ENCODE measurements at regions not wholly inside any gene's neighbourhood (a gene's known extent, or its start where the extent isn't known, plus 50 kb on each side); places are given as distances from the start of the nearest gene placed in this dataset.

DNA sequence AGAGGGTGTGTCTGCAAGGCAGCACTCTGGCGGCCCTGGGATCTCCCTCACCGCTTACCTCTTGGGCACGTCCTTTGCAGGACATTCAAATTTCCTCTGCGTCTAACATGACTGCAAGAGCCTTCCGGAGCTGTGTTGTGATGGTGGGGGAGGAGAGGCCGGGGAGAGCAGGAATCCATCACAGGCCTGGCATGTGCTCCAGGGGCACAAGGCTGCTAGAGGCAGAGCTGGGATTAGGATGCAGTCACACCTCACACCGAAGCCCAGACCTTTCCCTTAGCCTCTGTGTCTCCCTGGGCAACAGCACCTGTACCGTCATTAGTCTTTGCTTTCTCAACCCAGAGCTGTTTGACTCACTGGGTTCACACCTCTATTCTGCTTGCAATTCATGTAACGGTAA, 111.3 kb downstream of the CMPK2 start:
- TF ChIP-seq, protein P1, sequence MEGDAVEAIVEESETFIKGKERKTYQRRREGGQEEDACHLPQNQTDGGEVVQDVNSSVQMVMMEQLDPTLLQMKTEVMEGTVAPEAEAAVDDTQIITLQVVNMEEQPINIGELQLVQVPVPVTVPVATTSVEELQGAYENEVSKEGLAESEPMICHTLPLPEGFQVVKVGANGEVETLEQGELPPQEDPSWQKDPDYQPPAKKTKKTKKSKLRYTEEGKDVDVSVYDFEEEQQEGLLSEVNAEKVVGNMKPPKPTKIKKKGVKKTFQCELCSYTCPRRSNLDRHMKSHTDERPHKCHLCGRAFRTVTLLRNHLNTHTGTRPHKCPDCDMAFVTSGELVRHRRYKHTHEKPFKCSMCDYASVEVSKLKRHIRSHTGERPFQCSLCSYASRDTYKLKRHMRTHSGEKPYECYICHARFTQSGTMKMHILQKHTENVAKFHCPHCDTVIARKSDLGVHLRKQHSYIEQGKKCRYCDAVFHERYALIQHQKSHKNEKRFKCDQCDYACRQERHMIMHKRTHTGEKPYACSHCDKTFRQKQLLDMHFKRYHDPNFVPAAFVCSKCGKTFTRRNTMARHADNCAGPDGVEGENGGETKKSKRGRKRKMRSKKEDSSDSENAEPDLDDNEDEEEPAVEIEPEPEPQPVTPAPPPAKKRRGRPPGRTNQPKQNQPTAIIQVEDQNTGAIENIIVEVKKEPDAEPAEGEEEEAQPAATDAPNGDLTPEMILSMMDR (IDR thresholded peaks at IDR 0.05), result no peak
- TF ChIP-seq EZH2 (IDR thresholded peaks at IDR 0.05; ENCODE audit: borderline replicate concordance, insufficient read depth, low read depth, low read length, poor library complexity, severe bottlenecking), result no peak

Data from B cell (primary cell).